Ascending aorta (tissue), 2 donors: ENCODE measurements at regions not wholly inside any gene's neighbourhood (a gene's known extent, or its start where the extent isn't known, plus 50 kb on each side); places are given as distances from the start of the nearest gene placed in this dataset.

Source experiments
- DNase-seq, 2 donors: peaks; one replicate each; pipeline ENCODE4 v3.0.0-alpha.2; 2019; ENCODE audit warnings: low spot score in 2 of 2
- H3K27ac ChIP-seq, 2 donors: fragments of 200-600 bp; sonication (generic); one replicate each; pipeline ENCODE4 v1.5.1; 2016 to 2017; ENCODE audit warnings: mild to moderate bottlenecking in 1 of 2
- H3K27me3 ChIP-seq: fragments of 200-600 bp; sonication (generic); one replicate; pipeline ENCODE4 v1.5.1; 2017
- H3K36me3 ChIP-seq, 2 donors: fragments of 200-600 bp; sonication (generic); one replicate each; pipeline ENCODE4 v1.5.1; 2016
- H3K4me1 ChIP-seq, 2 donors: fragments of 200-600 bp; sonication (generic); one replicate each; pipeline ENCODE4 v1.5.1; 2016 to 2017; ENCODE audit warnings: mild to moderate bottlenecking in 1 of 2
- H3K4me3 ChIP-seq, 2 donors: fragments of 200-600 bp; sonication (generic); one replicate each; pipeline ENCODE4 v1.5.1; 2016 to 2017; ENCODE audit warnings: mild to moderate bottlenecking in 1 of 2
- H3K9me3 ChIP-seq, 2 donors: fragments of 200-600 bp; sonication (generic); one replicate each; pipeline ENCODE4 v1.5.1; 2016
- intact Hi-C: fragments of 100-400 bp; cut with DNase I; formaldehyde crosslinking; loops from one replicate; pipeline ENCODE4 v1.15.1; 2023
- TF ChIP-seq, protein P1 (sequence below), 3 experiments: fragments of 200-600 bp in 2 of 3; fragments of 450-650 bp in 1 of 3; sonication (generic) in 2 of 3; IDR thresholded peaks; one replicate each; pipeline ENCODE4 v1.5.1; 2016 to 2019; ENCODE audit warnings: antibody characterized with exemption in 3 of 3, mild to moderate bottlenecking in 1 of 3, moderate library complexity in 1 of 3

DNA sequence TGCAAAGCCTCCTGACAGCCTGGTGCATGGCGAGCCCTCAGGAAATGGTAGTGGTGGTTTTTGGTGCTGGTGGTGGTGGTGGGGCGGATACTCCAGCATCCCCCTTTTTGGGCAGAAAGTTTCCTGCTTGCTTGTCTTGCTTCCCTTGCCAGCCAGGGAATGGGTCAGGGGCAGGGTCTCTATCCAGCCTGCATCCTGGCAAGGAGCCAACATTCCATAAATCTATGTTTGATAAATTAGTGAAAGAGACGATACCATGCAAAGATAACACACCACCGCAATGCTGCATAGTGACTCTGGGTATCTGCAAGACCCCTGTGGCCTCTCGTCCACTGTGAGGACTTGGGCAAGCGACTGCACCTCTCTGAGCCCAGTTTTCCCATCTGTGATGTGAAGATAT lies 246.2 kb downstream of the LRFN2 start:
- TF ChIP-seq, protein P1, sequence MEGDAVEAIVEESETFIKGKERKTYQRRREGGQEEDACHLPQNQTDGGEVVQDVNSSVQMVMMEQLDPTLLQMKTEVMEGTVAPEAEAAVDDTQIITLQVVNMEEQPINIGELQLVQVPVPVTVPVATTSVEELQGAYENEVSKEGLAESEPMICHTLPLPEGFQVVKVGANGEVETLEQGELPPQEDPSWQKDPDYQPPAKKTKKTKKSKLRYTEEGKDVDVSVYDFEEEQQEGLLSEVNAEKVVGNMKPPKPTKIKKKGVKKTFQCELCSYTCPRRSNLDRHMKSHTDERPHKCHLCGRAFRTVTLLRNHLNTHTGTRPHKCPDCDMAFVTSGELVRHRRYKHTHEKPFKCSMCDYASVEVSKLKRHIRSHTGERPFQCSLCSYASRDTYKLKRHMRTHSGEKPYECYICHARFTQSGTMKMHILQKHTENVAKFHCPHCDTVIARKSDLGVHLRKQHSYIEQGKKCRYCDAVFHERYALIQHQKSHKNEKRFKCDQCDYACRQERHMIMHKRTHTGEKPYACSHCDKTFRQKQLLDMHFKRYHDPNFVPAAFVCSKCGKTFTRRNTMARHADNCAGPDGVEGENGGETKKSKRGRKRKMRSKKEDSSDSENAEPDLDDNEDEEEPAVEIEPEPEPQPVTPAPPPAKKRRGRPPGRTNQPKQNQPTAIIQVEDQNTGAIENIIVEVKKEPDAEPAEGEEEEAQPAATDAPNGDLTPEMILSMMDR (IDR thresholded peaks at IDR 0.05) = no peak
- H3K4me1 ChIP-seq = no peaks in the 10 kb centered on the region

DNA sequence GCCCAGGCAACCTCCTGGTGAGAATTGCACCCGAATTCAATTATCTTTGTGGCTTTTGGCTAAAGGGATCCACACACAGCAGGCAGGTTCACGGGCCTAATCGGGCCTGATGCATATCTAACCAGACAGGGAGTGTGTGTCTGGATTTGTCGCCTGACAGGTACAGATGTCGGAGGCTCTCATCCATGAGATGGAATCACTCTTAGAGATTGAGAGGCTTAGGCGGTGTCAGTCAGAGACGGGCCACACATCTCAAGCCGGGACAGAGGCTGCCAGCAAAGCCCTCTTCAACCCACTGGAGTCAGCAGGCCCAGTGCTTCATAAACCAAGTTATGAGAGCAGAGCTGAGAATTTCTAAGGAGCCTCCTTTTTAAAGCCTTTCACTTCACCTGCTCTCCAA lies 247.0 kb downstream of the LRFN2 start:
- DNase-seq = no peak
- H3K9me3 ChIP-seq = no peaks in the 10 kb centered on the region
- TF ChIP-seq, protein P1 (IDR thresholded peaks at IDR 0.05) = no peak
- H3K27ac ChIP-seq = no peak overlapping the region
- no peaks in the 10 kb centered on the region for H3K36me3 ChIP-seq
- no peak overlapping the region for H3K4me3 ChIP-seq
- intact Hi-C loops = no loop called here
- H3K27me3 ChIP-seq = no peaks in the 10 kb centered on the region
- no peaks in the 10 kb centered on the region for H3K4me1 ChIP-seq

More for the DNA sequence above, 246.2 kb downstream of the LRFN2 start:
- peak in 1 of 2 donors; percentile 31 for DNase-seq
- no peak overlapping the region for H3K27ac ChIP-seq
- no peaks in the 10 kb centered on the region for H3K27me3 ChIP-seq
- no peaks in the 10 kb centered on the region for H3K9me3 ChIP-seq
- H3K4me3 ChIP-seq = no peak overlapping the region
- intact Hi-C loops = no loop called here
- H3K36me3 ChIP-seq = no peaks in the 10 kb centered on the region

DNA sequence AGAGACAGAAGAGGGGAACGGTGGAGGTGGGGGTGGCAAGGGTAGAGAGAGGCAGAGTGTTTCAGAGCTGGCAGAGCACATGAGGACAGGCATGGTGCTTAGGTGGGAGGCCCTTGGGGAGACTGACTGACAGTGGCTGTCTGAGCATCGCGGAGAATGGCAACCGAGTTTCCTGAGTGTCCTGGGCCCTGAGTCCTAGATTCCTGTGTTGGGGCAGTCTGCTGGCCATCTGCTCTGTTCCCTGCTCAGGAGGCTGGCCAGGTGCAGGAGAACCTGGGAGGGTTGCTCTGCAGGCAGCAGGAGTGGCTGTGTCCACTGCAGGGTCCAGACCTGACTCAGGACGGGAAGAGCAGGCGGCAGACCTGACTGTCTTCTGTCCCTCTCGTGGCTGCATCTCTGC lies 248.9 kb downstream of the LRFN2 start:
- H3K27me3 ChIP-seq = no peaks in the 10 kb centered on the region
- DNase-seq = no peak
- H3K27ac ChIP-seq = no peak overlapping the region
- no peak overlapping the region for H3K4me3 ChIP-seq
- intact Hi-C loops = no loop called here
- TF ChIP-seq, protein P1 (IDR thresholded peaks at IDR 0.05) = no peak
- H3K4me1 ChIP-seq = no peaks in the 10 kb centered on the region
- H3K36me3 ChIP-seq = no peaks in the 10 kb centered on the region
- no peaks in the 10 kb centered on the region for H3K9me3 ChIP-seq

DNA sequence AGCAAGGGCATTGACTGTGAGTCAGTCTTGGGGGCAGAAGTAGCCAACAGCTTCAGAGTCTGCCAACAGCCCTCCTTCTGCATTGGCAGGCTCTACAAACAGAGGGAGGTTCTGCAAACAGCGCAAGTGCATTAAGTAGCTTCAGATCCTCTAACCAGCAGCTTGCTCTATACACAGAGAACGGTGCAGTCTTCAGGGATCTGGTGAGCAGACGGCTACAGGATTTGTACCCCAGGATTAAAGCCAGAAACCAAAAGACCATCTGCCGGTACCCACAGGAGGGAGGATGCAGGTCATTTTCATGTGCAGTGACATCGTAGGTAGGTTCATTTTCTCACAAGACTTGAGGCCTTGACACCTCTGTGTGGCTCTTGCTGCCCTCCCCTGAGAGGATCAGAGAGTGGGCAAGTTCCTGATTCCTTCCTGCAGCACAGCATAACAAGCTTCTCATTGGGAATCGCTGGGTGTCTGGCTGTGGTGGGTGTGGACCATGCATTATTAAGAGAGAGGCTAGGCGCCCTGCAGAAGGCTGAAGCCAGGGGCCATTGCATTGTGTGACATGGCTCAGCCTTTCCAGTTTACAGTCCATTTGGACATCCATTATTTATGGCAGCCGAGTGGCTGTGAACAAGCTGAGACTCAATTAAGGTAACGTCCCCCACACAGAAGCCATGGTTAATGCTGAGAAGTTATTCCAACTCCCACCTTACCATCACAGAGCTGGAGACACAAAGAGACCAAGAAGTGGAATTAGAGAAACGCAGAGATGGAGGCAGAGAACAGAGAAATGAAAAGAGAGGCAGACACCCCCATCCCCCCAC lies 250.0 kb downstream of the LRFN2 start:
- Histone ChIP-seq H3K27ac (no peak overlapping the region), H3K36me3 (no peaks in the 10 kb centered on the region), H3K27me3 (no peaks in the 10 kb centered on the region), H3K9me3 (no peaks in the 10 kb centered on the region), H3K4me3 (no peak overlapping the region), H3K4me1 (no peaks in the 10 kb centered on the region)
- no peak for DNase-seq
- TF ChIP-seq, protein P1 (IDR thresholded peaks at IDR 0.05) = no peak
- intact Hi-C loops = no loop called here

DNA sequence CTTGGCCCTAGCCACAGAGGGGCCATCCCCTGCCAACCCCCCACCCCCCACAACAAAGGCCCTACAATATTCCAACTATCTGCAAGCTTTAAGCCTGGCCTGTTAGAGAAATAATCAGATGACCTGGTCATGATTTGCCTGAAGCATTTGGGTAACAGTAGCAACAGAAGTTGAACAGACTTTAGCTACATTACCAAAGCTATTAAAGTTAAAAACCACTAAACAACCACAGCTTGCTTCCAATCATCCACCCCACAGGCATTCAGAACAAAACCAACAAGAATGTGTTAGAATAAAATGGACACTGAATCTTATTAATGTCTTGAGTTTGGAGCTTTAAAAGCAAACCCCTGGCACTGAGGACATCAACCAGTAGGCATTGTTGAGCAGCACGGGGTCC lies 250.9 kb downstream of the LRFN2 start:
- no peaks in the 10 kb centered on the region for H3K4me1 ChIP-seq
- no peak overlapping the region for H3K4me3 ChIP-seq
- TF ChIP-seq, protein P1 (IDR thresholded peaks at IDR 0.05) = no peak
- H3K27me3 ChIP-seq = no peaks in the 10 kb centered on the region
- intact Hi-C loops = no loop called here
- H3K36me3 ChIP-seq = no peaks in the 10 kb centered on the region
- no peak for DNase-seq
- no peaks in the 10 kb centered on the region for H3K9me3 ChIP-seq
- no peak overlapping the region for H3K27ac ChIP-seq
